ENCODE measurements at regions not wholly inside any gene's neighbourhood (a gene's known extent, or its start where the extent isn't known, plus 50 kb on each side); places are given as distances from the start of the nearest gene placed in this dataset.

DNA sequence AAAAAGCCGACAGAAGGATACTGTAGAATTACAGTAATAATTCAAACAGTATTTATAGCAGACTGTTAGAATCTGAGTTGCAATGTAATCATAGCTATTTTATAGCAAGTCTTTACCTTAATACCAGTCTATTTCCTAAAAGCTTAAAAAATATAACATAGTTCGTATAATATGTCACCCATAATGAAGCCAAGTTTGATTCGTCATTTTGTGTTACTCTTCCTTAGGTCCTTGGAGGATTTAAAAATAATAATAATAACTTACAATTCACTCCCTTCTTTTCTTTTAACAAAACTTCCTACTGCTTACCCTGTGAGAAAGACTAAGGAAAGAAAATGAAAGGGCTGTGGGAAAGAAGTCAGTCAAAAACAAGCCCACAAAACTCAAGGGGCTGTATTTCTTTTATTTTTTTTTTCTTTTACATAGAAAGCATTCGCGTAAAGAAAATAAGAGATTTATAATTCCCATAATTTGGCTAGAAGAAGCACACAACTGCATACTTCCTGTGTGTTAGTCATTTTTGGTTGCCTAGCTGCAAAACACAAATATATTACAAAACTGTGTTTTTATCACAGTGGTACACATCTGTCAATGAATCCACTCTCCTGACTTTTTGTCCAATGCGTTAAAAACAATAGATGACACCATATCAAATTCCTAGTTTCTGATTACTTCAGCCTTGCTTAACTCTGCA is 187.2 kb upstream of the CELF2 start:
- no peak for DNase-seq

DNA sequence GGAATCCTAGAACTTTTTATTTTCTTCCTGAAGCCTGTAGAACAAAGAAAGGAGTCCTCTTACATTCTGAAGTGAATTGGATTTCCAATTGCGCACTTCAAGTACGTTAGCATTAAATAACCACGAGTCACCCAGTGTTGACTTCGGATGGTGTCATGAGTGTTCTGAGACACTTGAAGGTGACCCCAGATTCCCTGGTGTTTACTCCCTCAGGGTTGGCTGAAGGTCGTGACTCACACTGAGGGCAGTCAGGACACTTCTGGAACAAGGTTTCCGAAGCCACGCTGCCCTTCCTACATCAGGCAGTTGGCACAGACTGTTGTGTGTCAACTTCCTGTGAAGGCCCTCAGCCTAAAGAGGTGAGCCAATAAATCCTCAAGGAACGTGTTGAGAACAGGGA is 186.6 kb upstream of the CELF2 start:
- DNase-seq, result no peak

DNA sequence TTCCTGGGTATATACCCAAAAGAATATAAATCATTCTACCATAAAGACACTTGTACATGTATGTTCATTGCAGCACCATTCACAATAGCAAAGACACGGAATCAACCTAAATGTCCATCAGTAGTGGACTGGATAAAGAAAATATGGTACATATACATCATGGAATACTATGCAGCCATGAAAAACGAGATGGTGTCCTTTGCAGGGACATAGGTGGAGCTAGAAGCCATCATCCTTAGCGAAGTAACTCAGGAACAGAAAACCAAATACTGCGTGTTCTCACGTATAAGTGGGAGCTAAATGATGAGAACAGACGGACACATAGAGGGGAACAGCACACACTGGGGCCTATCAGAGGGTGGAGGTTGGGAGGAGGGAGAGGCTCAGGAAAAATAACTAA is 183.7 kb upstream of the CELF2 start:
- no peak for DNase-seq

DNA sequence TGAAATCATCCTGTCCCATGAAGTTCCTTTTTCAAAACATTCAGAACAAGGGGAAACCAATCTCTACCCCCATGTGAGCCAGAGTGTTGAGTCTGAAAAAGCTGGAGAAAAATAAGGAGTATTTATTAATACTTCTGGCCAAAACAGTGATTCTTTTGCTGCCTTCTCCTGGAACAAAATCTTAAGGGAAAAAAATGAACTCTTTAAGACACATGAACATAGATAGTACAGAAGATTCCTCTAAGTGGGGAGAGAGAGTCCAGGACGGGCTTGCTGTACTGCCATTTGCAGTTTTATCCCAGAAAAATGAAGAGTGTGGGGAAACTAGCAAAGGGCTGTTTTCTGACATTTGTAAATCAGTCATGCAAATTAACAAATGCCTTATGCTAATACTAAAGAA is 173.4 kb upstream of the CELF2 start:
- DNase-seq, result no peak

DNA sequence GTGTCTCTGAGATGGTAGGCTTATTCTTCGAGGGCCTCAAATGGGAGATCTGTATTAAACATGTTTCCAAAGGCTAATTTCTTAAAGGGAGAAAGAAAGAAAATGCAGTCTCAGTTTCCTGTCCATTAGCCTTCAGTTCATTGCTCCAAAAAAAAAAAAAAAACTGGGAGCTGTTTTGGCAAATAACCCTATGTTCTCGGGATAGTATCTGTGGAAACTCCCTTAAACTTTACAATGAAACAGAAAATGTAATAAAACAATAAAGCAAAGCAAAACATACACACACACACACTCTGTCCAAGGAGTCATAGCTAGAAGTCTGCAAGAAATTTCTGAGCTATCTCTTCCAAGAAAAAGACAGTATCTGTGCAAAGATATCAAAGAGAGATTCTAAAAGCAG is 172.5 kb upstream of the CELF2 start:
- DNase-seq, result no peak

DNA sequence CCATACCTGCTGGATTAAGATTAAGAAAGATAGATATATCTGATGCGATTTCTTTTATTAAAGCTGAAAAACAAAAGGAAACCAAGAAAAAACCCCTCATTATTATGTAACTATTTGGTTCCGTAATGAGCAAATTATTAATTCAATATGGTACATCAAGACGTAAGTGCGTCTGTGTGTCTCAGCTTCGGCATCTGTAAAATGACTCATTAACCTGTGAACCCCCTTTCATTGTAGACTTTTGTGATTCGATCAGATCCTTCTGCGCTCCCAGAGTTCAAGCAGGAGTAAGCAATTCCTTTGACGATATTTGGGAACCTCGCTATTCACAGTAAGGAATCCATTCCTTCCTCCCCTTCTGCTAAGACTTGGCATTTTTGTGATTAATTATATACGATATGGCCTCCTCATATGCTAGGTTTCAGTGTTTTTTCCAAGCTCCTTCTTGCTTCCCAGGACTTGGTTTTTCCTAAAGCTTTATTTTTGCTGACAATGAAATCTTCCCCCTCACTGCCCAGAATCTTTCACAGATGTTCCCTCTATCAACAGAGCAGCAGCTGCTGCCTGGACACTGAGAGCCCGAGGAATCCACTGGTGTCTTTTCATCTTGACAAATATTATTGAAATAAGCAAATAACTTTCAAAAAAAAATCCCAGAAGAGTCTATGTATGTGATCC is 171.7 kb upstream of the CELF2 start:
- no peak for DNase-seq

DNA sequence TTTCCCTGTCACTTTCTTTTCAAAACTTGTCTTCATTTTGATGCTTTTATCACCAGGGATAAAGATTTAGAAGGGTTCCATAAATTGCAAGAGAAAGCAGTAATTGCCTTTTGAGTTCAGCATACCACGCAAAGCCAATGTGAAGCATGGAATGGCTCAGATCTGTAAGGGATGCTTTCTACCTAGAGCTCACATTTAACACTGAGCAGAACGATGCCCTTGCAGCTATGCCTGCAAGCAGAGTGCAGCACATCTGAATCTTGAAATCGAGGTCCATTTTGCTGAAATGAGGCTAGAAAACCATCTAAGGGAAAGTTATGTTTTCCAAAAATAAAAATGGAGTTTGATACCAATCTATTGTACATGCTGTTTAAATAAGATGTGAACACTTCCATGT is 171.2 kb upstream of the CELF2 start:
- DNase-seq, result no peak

DNA sequence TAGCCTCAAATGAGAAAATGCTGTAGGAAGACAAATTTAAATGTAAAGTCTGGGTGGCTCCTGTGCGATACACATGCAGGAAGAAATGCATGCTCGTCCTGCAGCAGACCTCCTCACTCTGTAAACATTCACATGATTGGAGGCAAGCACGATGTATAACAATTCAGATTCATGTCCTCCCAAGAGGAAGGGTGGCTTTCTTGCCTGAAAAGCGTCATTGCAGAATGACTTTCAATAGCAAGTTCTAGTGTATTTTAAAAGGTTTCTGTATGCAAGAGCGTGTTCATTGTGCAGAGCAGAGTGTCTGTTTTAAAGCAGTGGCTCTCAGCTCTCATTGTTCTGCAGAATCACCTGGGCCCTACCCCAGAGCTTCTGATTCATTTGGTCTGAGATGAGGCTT is 170.3 kb upstream of the CELF2 start:
- DNase-seq, result no peak

DNA sequence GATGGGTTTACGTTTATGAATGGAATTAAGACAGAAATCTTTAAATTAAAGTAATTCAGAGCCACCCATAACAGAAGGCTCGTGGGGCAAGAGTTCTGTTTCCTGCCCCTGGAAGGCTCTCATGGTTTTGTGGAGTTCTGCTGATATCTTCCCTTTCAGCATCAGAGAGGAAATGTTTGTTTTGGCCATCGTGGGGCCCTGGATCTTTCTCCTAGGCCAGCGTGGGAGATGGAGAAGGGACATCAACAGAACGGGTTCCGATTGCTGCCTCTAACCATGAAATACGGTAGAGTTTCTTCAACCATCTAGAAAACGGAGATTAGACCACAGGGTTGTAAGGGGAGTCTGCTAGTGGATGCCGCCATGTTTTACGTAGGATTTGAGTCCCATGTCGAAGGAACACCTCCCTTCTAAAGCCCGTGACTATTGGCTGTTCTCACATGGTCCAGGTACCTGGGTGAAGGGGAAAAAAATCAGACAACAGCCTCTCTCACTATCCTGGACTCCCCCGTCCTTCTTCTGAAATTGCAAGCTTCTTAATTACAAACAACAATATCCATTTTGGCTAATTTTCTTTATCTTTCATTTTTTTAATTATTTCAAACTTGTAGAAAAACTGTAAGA is 169.1 kb upstream of the CELF2 start:
- DNase-seq, result no peak

DNA sequence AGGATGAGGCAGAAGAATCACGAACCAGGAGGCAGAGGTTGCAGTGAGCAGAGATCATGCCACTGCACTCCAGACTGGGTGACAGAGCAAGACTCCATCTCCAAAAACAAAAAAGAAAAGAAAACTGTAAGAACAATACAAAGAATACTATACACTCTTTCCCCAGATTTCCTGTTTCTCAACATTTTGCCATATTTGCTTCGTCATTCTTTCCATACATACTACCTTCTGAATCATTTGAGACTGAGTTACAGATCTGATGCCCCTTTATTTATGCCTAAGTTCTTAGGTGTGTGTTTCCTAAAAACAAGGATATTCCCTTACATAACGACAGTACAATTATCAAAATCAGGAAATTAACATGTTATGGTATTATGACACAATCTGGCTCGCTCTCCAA is 168.4 kb upstream of the CELF2 start:
- no peak for DNase-seq

DNA sequence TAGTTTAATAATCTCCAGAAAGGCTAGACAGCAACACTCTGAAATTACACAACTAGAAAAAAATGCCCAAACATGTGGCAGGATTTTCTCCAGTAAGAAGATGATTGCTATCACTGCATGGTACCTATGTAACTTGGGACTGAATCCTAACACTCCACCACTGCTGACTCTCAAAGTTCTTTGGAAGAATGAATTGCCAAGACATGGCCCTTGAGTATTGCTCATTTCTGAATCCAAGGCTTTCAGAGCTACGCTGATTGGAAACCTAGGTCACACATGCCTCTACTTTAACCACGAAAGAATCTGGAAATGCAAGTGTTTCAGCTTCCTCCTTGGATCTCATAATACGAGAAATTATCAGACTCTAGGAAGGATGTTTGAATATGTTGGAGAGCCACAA is 167.5 kb upstream of the CELF2 start:
- no peak for DNase-seq

DNA sequence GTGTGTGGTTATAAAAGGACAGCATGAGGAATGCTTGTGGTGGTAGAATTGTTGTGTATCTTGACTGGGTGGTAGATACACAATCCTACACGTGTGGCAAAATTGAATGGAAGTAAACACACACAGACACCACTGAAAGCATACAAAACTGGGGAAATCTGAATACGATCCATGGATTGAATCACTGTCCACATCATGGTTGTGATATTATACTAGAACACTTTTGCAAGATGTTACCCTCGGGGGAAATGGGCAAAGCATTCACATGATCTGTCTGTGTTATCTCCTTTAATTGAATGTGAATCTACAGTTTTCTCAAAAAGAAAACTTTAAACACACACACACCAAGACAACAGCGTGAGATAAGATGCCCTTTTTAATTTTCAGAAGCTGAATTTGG is 165.2 kb upstream of the CELF2 start:
- DNase-seq, result no peak

DNA sequence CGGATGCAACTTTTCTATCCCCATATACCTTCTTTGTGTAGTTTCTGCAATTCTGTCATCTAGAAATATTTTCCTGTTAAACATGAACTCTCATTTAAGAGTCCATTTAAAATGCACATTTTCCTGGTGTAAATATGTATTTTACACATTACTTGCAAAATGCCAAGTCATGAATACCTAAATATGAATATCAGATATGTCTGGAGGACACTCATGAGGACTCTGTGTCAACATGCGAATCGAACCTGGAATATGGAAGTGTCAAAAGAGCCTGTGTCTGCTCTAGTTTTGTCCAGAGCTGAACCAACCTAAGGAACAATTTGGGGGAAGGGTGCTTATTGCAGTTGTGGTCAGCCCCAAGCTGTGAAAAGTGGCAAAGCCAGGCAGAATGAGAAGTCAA is 163.7 kb upstream of the CELF2 start:
- DNase-seq, result no peak

DNA sequence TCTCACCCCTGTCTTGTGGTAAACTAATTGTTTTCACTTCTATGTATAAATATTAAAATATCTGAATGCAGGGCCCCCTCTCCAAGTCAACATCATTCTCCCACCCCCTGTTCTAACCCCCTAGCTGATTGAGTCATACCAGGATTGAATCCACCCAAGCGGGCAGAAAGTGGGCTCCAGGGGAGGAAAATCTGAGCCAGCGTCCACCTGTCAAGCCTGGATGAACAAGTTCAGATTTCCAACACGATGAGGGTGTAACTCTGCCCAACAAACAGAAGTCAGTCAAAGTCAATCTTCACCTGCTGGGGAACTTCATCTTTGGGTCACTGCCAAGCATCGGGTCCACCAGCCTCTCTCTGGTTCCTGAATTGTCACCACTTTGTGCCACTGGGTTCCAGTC is 162.9 kb upstream of the CELF2 start:
- no peak for DNase-seq

DNA sequence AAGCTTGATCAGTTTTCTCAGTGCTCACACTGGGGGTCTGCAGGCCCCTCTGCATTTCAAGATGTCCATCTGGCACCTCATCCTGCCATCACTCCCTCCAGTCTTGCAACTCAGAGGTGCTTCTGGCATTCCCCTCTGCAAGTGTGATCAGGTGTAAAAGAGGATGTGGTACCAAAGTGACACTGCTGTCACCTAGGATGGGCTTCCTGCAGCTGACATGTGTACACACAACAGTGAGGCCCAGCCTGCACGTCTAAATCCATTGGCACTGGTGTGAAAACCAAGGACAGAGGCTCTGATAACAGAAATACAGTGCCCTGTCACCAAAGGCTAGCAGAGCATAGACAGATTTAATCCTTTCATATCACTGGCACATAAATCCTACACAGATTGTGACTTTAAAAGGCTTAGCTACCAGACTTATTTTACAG is 162.5 kb upstream of the CELF2 start:
- DNase-seq, result no peak

DNA sequence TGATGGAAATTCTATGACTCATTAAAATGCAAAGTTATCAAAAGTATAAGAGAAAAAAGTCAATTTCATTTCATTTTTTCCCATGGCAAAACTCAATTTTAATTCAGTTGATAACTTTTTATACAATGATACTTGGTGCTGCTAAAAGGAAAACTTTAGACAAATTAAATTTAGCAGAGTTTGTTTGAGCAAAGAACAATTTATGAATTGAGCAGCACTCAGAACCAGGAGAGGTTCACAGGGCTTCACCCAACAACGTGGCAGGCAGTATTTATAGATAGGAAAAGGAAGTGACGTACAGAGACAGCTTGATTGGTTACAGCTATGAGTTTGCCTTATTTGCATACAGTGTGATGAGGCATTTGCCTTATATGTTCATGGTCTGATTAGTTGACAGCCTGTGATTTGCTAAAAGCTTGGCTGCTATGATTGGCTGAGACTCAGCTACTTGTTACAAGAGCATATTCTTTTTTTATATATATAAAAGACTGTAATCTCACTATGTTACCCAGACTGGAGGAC is 157.2 kb upstream of the CELF2 start:
- DNase-seq, result no peak

DNA sequence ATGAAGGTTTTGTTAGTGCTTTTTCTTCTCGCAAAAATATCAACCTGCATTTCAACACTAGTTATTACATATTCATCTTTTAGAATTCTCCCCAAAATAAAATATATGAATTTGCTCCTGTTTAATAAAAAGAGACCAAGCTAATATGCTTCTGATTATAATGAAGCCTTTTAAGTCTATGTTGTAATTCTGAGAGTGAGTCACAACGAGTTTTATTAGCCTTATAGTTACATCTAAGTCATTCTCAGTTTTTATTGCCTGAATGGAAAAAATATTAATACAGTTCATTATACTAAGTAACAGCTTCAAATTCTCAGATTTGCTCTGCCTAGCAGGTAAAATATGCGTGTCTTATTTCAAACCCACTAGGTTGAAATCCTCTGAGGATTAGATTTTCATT is 152.4 kb upstream of the CELF2 start:
- no peak for DNase-seq

DNA sequence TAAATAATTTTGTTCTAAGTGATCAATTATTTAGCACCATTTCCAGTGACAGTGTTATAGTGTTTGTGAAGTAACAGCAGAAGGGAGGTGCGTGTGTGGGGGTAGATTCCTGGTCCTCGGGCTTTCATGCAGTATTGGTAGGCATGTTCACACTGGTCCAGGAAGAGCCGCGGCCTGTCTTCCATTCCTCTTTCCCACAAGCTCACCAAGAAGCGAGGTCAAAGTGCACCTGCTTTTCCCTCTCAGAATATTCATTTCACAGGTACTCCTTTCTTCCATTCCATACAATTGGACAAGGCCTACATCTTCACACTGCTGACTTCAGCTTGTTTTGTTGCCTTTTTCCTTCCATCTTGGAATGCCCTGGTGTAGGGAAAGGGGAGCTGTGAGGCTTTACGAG is 151.8 kb upstream of the CELF2 start:
- no peak for DNase-seq

DNA sequence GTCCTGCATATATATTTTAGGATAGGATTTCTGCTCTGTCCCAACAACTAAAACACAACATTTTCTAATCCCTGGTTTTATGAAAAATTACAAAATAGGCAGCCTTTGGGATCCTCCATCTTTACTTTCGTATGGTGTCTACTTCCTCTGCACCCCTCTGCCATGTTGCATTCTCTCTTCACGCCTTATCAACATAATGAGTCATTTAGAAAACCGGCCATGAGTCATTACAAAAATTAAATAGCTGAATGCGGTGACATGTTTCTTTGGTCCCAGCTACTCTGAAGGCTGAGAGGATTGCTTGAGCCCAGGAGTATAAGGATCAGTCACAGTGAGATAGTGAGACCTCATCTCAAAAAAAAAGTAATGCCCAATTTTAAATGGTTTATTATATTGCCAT is 148.1 kb upstream of the CELF2 start:
- no peak for DNase-seq

DNA sequence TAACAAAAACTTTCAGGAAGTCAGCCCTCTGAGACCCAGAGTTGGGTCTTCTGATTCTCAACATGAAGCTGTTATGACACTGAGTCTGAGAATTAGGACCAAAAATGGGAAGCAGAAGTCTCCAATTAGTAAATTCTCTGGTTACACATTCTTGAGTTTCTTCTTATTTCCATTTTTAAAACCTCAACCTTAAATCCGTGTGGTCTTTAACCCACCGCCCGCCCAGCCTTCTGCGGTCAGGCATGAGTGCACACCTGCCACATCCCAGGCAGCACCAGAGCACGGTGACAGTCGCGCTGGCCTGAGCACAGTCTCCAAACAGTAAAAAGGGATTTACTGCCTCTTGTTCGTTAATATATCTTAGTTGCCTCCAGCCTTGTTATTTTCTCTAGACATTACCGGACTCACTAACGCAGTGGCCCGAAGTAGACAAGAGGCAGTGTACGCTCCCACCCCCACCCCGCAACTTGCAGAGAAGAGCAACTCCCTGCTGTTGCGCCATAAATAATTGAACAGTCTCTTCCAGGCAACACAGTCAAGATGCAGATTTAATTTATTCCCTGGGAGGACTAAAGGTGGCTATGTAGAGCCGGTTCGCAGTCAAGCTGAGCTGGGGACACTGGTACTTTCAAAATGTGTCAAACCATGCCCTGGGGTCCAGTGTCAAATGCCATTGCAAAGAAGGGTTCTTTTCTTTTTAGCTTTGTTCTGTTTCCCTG is 147.0 kb upstream of the CELF2 start:
- DNase-seq, result no peak

DNA sequence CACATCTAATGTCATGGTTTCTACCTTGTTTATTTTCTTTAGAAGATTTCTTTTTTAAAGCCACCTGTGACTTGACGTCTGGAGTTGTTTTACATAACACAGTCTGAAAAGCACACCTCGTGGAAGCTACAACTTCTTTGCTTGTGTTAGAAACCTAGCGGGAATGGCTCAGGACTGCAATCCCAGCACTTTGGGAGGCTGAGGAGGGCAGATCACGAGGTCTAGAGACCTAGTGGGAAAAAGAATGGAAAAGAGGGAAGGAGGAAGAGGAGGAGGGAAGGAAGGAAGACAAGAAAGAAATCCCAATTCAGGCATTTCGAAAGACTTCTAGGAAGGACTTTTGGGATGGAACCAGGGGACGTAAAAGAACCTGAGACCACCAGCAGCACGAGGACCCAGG is 146.3 kb upstream of the CELF2 start:
- DNase-seq, result no peak

DNA sequence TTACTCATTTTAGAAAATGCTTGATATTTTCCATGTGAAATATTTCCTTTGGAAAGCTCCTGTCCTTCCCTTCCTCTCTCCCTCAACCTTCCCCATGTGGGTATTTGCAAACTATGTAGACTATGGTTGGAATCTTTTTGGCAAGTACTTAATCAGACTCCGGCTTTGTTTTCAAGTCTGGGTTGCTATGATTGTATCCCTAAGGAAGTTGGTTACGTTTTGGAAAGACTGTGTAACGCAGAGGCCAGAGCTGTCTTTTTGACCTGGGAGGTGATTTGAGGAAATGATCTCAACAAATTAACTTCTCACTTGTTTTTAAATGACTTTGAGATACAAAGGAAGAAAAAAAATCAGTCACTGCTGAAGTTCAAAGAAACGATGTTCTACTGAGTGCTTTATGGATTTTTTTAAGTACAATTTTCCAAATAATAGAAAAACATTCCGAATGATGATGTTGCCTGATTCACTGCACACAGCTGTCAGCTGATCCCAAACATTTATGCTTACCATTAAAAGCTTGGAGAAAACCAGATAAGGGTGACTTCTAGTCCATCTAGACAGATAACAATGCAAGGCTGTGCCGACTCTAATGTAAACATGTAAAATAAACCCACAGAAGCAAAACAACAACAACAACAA is 145.5 kb upstream of the CELF2 start:
- DNase-seq, result no peak

DNA sequence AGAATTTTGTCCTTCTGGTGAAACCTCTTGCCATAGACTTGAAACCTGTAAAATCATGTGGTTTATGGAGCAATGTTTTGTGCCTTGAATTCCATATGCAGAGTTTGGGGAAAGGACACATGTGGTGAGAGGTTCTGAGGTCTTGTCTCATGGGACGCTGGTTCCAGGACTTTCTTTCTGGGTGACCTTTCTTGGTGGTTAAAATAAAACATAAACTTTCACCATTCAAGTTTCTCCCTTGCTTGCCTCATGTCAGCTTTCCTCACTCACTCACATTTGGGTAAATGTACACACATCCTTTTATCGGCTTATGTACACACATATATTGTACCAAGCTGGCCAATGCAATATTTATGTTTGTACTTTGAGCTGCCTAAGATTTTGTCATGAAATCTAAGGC is 144.9 kb upstream of the CELF2 start:
- DNase-seq, result no peak
